GM18867 (cell line): ENCODE measurements at regions not wholly inside any gene's neighbourhood (a gene's known extent, or its start where the extent isn't known, plus 50 kb on each side); places are given as distances from the start of the nearest gene placed in this dataset.

Experiments used
- ATAC-seq: cut with Tn5 transposase; IDR thresholded peaks from one replicate; pipeline ENCODE4 v1.9.1; 2021; ENCODE audit warnings: mild to moderate bottlenecking, moderate library complexity; ENCODE audit not compliant: unreplicated experiment

GRCh38 chr16:7185689-7186088 is 147.0 kb upstream of the RBFOX1 start:
- no peak for ATAC-seq

GRCh38 chr16:7185165-7185564 is 147.5 kb upstream of the RBFOX1 start:
- no peak for ATAC-seq

- ATAC-seq = no peak
Observed at GRCh38 chr16:7183768-7184167, 148.9 kb upstream of the RBFOX1 start.

GRCh38 chr16:7182510-7183109 is 150.0 kb upstream of the RBFOX1 start:
- no peak for ATAC-seq

GRCh38 chr16:7177875-7178274 is 154.8 kb upstream of the RBFOX1 start:
- ATAC-seq = no peak

GRCh38 chr16:7171151-7171550 is 161.5 kb upstream of the RBFOX1 start:
- ATAC-seq = no peak

- ATAC-seq = no peak
Observed at GRCh38 chr16:7167626-7168025, 165.0 kb upstream of the RBFOX1 start.

GRCh38 chr16:7161891-7162290 is 170.8 kb upstream of the RBFOX1 start:
- ATAC-seq = no peak

GRCh38 chr16:7160093-7160492 is 172.6 kb upstream of the RBFOX1 start:
- no peak for ATAC-seq

- ATAC-seq = no peak
Observed at GRCh38 chr16:7158481-7158880, 174.2 kb upstream of the RBFOX1 start.

GRCh38 chr16:7150230-7150629 is 182.4 kb upstream of the RBFOX1 start:
- ATAC-seq = no peak

GRCh38 chr16:7148606-7149005 is 184.0 kb upstream of the RBFOX1 start:
- ATAC-seq = no peak

GRCh38 chr16:7140899-7141298 is 191.7 kb upstream of the RBFOX1 start:
- ATAC-seq = no peak

GRCh38 chr16:7137560-7138330 is 194.9 kb upstream of the RBFOX1 start:
- ATAC-seq = no peak

GRCh38 chr16:7132465-7132864 is 200.2 kb upstream of the RBFOX1 start:
- no peak for ATAC-seq

GRCh38 chr16:7124701-7125100 is 207.9 kb upstream of the RBFOX1 start:
- no peak for ATAC-seq

GRCh38 chr16:7124242-7124641 is 208.4 kb upstream of the RBFOX1 start:
- ATAC-seq = no peak

- ATAC-seq = no peak
Observed at GRCh38 chr16:7116734-7117133, 215.9 kb upstream of the RBFOX1 start.

- no peak for ATAC-seq
Observed at GRCh38 chr16:7115898-7116297, 216.7 kb upstream of the RBFOX1 start.

GRCh38 chr16:7113949-7114348 is 218.7 kb upstream of the RBFOX1 start:
- ATAC-seq = no peak

- no peak for ATAC-seq
Observed at GRCh38 chr16:7113395-7113794, 219.2 kb upstream of the RBFOX1 start.

- no peak for ATAC-seq
Observed at GRCh38 chr16:7111265-7111664, 221.4 kb upstream of the RBFOX1 start.

GRCh38 chr16:7107436-7107835 is 225.2 kb upstream of the RBFOX1 start:
- no peak for ATAC-seq
